K562 (cell line): ENCODE measurements at regions not wholly inside any gene's neighbourhood (a gene's known extent, or its start where the extent isn't known, plus 50 kb on each side); places are given as distances from the start of the nearest gene placed in this dataset.

Experiments used
- ARID2 ChIP-seq: fragments of 450-650 bp; IDR thresholded peaks from 2 replicates; pipeline ENCODE4 v1.6.1; 2017; ENCODE audit warnings: antibody characterized with exemption, mild to moderate bottlenecking
- CEBPG ChIP-seq, 3 experiments: fragments of 200-800 bp in 1 of 3; sonication (Bioruptor generic) in 1 of 3; sonication (generic) in 1 of 3; formaldehyde crosslinking in 1 of 3; IDR thresholded peaks in 2 of 3; conservative IDR thresholded peaks in 1 of 3; 2 replicates each; pipeline versions ENCODE4 v1.6.1 to v1.8.0; 2016 to 2022; ENCODE audit warnings: missing compliant biosample characterization in 2 of 3, missing genetic modification characterization in 2 of 3, mild to moderate bottlenecking in 1 of 3, missing genetic modification reagents in 1 of 3
- CREB3 ChIP-seq: fragments of 450-650 bp; conservative IDR thresholded peaks from 2 replicates; pipeline ENCODE4 v1.6.1; 2016; ENCODE audit warnings: missing genetic modification characterization, low read depth, mild to moderate bottlenecking, missing compliant biosample characterization, moderate library complexity
- GTF2E2 ChIP-seq: fragments of 200-800 bp; sonication (Bioruptor generic); IDR thresholded peaks from 2 replicates; pipeline ENCODE4 v1.6.1; 2016; ENCODE audit warnings: missing genetic modification characterization, missing compliant biosample characterization
- HDAC1 ChIP-seq, 2 experiments: fragments of 450-650 bp; IDR thresholded peaks; 2 replicates each; pipeline ENCODE4 v1.6.1; 2016 to 2017; ENCODE audit warnings: inconsistent platforms in 1 of 2, mild to moderate bottlenecking in 1 of 2, moderate library complexity in 1 of 2
- HMBOX1 ChIP-seq: sonication (generic); IDR thresholded peaks from 2 replicates; pipeline ENCODE4 v1.6.1; 2016
- KLF13 ChIP-seq: fragments of 450-650 bp; IDR thresholded peaks from 2 replicates; pipeline ENCODE4 v1.6.1; 2016; ENCODE audit warnings: missing genetic modification characterization, low read depth, mild to moderate bottlenecking, missing compliant biosample characterization, moderate library complexity, borderline replicate concordance
- MCM5 ChIP-seq: fragments of 450-650 bp; IDR thresholded peaks from 2 replicates; pipeline ENCODE4 v1.6.1; 2016; ENCODE audit warnings: low read depth
- PRPF4 ChIP-seq: fragments of 200-400 bp; formaldehyde crosslinking; IDR thresholded peaks from one replicate; pipeline ENCODE4 v1.6.1; 2017; ENCODE audit warnings: low read length, low read depth, mild to moderate bottlenecking; ENCODE audit not compliant: insufficient read depth, poor library complexity, severe bottlenecking
- RHOXF2B ChIP-seq: fragments of 250-450 bp; sonication (Bioruptor Pico); conservative IDR thresholded peaks from 2 replicates; pipeline ENCODE4 v1.5.1; 2021
- SAP30 ChIP-seq: fragments of 200-600 bp; sonication (generic); IDR thresholded peaks from 2 replicates; pipeline ENCODE4 v1.6.1; 2012; ENCODE audit warnings: borderline replicate concordance, low read depth, mild to moderate bottlenecking, moderate library complexity, low read length, control low read depth, inconsistent platforms; ENCODE audit not compliant: insufficient read depth, poor library complexity, severe bottlenecking
- SMARCE1 ChIP-seq: fragments of 450-650 bp; IDR thresholded peaks from 2 replicates; pipeline ENCODE4 v1.7.1; 2016; ENCODE audit warnings: mild to moderate bottlenecking
- ZNF239 ChIP-seq: fragments of 250-450 bp; sonication (Bioruptor Pico); IDR thresholded peaks from 2 replicates; pipeline ENCODE4 v1.4.0; 2020; ENCODE audit warnings: mild to moderate bottlenecking
- ZNF609 ChIP-seq: sonication (generic); formaldehyde crosslinking; IDR thresholded peaks from 2 replicates; pipeline ENCODE4 v1.8.1; 2023; ENCODE audit warnings: missing genetic modification reagents, mild to moderate bottlenecking, borderline replicate concordance
- TF ChIP-seq, protein P1 (sequence below): sonication (generic); formaldehyde crosslinking; IDR thresholded peaks from 2 replicates; pipeline ENCODE4 v1.8.0; 2022; ENCODE audit warnings: mild to moderate bottlenecking, missing genetic modification reagents, borderline replicate concordance
- TF ChIP-seq, protein P2 (sequence below): fragments of 450-650 bp; formaldehyde crosslinking; IDR thresholded peaks from 2 replicates; pipeline ENCODE4 v1.4.0; 2020; ENCODE audit warnings: mild to moderate bottlenecking, mixed read lengths

DNA sequence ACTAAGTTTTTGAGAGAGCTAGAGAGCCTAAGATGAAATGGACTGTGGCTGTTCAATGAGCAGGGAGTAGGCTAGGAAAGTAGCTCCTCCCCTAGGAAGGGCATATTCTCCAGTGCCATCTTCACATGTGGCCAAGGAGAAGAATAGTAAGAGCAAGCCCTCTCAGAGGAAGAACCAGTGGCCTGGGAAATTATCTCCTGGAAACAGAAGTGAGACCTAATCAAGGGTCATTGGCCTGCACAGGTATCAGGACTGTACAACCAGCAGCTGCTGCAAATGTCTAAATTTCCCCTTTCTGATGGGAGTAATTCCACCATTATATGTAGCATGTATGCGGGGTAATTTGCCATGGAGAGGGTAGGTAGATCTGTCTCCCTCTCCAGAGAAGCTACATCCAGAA, 334.8 kb upstream of the RASGEF1B start (continued):
- TF ChIP-seq HMBOX1 (no peak), MCM5 (no peak), RHOXF2B (no peak), SAP30 (no peak), ZNF239 (CRISPR knock-in tag) (no peak), ZNF609 (no peak), SMARCE1 (peak; percentile 89), KLF13 (tag) (no peak), GTF2E2 (tag) (no peak), CEBPG (CRISPR knock-in tag; IDR thresholded peaks at IDR 0.05) (no peak), CEBPG (tag; conservative IDR thresholded peaks at IDR 0.05 in 1 of 2, IDR thresholded peaks at IDR 0.05 in 1 of 2) (no peak), HDAC1 (IDR thresholded peaks at IDR 0.05) (peak in 1 of 2 experiments; percentile 65; a peak in 2 of 4 replicates), ARID2 (no peak), PRPF4 (no peak), CREB3 (no peak)
- TF ChIP-seq, protein P1, sequence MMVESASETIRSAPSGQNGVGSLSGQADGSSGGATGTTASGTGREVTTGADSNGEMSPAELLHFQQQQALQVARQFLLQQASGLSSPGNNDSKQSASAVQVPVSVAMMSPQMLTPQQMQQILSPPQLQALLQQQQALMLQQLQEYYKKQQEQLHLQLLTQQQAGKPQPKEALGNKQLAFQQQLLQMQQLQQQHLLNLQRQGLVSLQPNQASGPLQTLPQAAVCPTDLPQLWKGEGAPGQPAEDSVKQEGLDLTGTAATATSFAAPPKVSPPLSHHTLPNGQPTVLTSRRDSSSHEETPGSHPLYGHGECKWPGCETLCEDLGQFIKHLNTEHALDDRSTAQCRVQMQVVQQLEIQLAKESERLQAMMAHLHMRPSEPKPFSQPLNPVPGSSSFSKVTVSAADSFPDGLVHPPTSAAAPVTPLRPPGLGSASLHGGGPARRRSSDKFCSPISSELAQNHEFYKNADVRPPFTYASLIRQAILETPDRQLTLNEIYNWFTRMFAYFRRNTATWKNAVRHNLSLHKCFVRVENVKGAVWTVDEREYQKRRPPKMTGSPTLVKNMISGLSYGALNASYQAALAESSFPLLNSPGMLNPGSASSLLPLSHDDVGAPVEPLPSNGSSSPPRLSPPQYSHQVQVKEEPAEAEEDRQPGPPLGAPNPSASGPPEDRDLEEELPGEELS = no peak
- TF ChIP-seq, protein P2, sequence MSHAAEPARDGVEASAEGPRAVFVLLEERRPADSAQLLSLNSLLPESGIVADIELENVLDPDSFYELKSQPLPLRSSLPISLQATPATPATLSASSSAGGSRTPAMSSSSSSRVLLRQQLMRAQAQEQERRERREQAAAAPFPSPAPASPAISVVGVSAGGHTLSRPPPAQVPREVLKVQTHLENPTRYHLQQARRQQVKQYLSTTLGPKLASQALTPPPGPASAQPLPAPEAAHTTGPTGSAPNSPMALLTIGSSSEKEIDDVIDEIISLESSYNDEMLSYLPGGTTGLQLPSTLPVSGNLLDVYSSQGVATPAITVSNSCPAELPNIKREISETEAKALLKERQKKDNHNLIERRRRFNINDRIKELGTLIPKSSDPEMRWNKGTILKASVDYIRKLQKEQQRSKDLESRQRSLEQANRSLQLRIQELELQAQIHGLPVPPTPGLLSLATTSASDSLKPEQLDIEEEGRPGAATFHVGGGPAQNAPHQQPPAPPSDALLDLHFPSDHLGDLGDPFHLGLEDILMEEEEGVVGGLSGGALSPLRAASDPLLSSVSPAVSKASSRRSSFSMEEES (CRISPR knock-in tag) = no peak
